H1 (cell line): ENCODE measurements at regions not wholly inside any gene's neighbourhood (a gene's known extent, or its start where the extent isn't known, plus 50 kb on each side); places are given as distances from the start of the nearest gene placed in this dataset.

Experiments used
- CHD1 ChIP-seq: IDR thresholded peaks from 2 replicates; pipeline ENCODE4 v1.6.1; 2012; ENCODE audit warnings: low read depth, low read length, improper control_type of control experiment
- EP300 ChIP-seq, 2 experiments: IDR thresholded peaks; 1 replicate in 1 of 2; 2 replicates in 1 of 2; pipeline ENCODE4 v1.6.1; 2011 to 2012; ENCODE audit warnings: low read depth in 2 of 2, low read length in 2 of 2, mild to moderate bottlenecking in 2 of 2, borderline replicate concordance in 1 of 2, inconsistent platforms in 1 of 2, moderate library complexity in 1 of 2
- GABPA ChIP-seq: IDR thresholded peaks from 2 replicates; pipeline ENCODE4 v1.6.1; 2011; ENCODE audit warnings: mild to moderate bottlenecking, low read length, moderate library complexity, borderline replicate concordance; ENCODE audit not compliant: insufficient read depth
- HDAC2 ChIP-seq, 2 experiments: fragments of 300-600 bp in 1 of 2; sonication (generic) in 1 of 2; IDR thresholded peaks; 2 replicates each; pipeline ENCODE4 v1.6.1; 2011 to 2012; ENCODE audit warnings: low read depth in 2 of 2, low read length in 2 of 2, mild to moderate bottlenecking in 2 of 2, moderate library complexity in 2 of 2, borderline replicate concordance in 1 of 2, inconsistent platforms in 1 of 2
- NANOG ChIP-seq: IDR thresholded peaks from 2 replicates; pipeline ENCODE4 v1.6.1; 2011; ENCODE audit warnings: low read length, low read depth, mild to moderate bottlenecking, inconsistent platforms; ENCODE audit not compliant: insufficient read depth, poor library complexity, severe bottlenecking
- RXRA ChIP-seq: IDR thresholded peaks from 2 replicates; pipeline ENCODE4 v1.6.1; 2011; ENCODE audit warnings: low read depth, mild to moderate bottlenecking, low read length, moderate library complexity; ENCODE audit not compliant: insufficient read depth
- SIRT6 ChIP-seq: IDR thresholded peaks from one replicate; pipeline ENCODE4 v1.7.1; 2012; ENCODE audit warnings: low read length, inconsistent platforms
- SIX5 ChIP-seq: IDR thresholded peaks from 2 replicates; pipeline ENCODE4 v1.6.1; 2011; ENCODE audit warnings: mild to moderate bottlenecking, low read depth, low read length

DNA sequence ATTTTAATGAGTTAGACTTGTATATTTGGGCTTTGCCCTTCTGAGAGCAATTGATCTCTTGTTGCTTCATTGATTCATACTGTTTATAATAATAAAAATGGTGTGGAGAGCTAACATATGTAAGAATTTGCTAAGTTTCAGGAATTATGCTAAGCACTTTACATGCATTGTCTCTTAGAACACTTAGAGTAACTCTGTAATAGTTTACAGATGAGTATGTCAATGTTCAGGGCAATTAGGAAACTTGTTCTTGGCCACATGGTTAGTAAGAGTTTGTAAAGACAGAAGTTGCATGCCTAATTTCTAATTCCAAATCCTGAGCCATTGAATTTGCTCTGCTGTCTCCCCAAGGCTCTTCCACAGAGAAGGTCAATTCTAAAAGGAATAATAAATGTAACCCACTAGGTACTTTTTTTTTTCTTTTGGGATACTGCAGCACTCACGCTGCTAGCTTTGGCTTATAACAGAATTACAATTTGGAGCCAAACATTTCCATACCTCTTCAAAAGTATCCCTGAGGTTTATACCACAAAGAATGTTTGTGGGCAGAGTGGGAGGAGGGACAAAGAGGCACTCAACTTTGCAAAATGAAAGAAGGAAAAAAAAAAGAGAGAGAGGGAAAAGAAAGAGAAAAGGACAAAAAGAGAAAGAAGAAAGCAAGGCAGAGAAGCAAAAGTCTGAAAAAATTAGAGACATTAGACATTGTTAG, 232.4 kb downstream of the CALCRL start (continued):
- no peak for TF ChIP-seq GABPA
- no peak for TF ChIP-seq CHD1
- TF ChIP-seq SIRT6, result no peak
- TF ChIP-seq EP300 (IDR thresholded peaks at IDR 0.05; ENCODE audit: borderline replicate concordance in 1 of 2, low read depth in 2 of 2, low read length in 2 of 2), result no peak
- no peak for TF ChIP-seq HDAC2 (IDR thresholded peaks at IDR 0.05; ENCODE audit: borderline replicate concordance in 1 of 2, low read depth in 2 of 2, low read length in 2 of 2)
- TF ChIP-seq SIX5, result no peak
- no peak for TF ChIP-seq RXRA
- no peak for TF ChIP-seq NANOG
